ENCODE measurements at regions not wholly inside any gene's neighbourhood (a gene's known extent, or its start where the extent isn't known, plus 50 kb on each side); places are given as distances from the start of the nearest gene placed in this dataset.

DNA sequence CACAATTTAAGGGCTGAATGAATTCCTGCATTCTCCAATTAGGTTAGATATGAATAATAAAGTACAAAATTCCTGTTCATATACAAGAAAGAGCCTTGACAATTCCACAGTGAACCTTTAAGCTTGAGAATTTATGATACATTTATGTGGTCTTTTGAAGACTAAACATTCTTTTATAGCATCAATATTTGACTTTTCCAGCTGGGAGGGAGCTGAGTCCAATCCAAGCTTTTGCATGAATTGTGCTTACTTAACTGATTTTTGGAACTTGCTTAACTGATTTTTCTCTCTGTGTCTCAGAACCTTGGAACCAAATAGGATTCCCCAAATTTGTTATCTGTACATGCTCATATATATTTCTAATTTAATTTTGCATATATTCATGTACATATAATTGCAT, 388.0 kb downstream of the TRIB2 start:
- Histone ChIP-seq H3K4me2 (replicated peaks; ENCODE audit: low read depth, low read length, poor library complexity, severe bottlenecking) (no peak overlapping the region), H3K27ac (ENCODE audit: low read length in 2 of 2) (no peak overlapping the region), H3K9me3 (ENCODE audit: control extremely low read depth in 1 of 3, control insufficient read depth in 2 of 3, insufficient read depth in 1 of 3, low read length in 2 of 3) (peaks cover 0 to under 1% (median 0%) of the 10 kb centered on the region in 3 donors), H3K4me1 (ENCODE audit: control insufficient read depth in 2 of 2, insufficient read depth in 2 of 2, low read length in 2 of 2) (no peaks in the 10 kb centered on the region), H3K9ac (ENCODE audit: low read length) (no peak overlapping the region), H2AFZ (ENCODE audit: insufficient read depth, low read depth, low read length, poor library complexity, severe bottlenecking) (no peak overlapping the region), H3K36me3 (replicated peaks in 1 of 2; ENCODE audit: control extremely low read depth in 1 of 2, control insufficient read depth in 1 of 2, extremely low read depth in 1 of 2, insufficient read depth in 2 of 2, low read length in 1 of 2) (no peaks in the 10 kb centered on the region), H3K27me3 (replicated peaks in 1 of 4; ENCODE audit: control extremely low read depth in 1 of 4, control insufficient read depth in 3 of 4, insufficient read depth in 4 of 4, low read length in 3 of 4) (no peaks in the 10 kb centered on the region), H3K4me3 (ENCODE audit: control extremely low read depth in 1 of 5, extremely low read depth in 1 of 5, insufficient read depth in 1 of 5, low read depth in 2 of 5, low read length in 4 of 5) (no peak overlapping the region), H4K20me1 (ENCODE audit: control insufficient read depth, insufficient read depth, low read length, poor library complexity, severe bottlenecking) (no peaks in the 10 kb centered on the region), H3K79me2 (ENCODE audit: control insufficient read depth, insufficient read depth, low read length) (no peaks in the 10 kb centered on the region)
- intact Hi-C loops (cut with micrococcal nuclease), result no loop called here
- ChIA-PET CTCF (no interaction called here), POLR2A (no interaction called here)
- ATAC-seq (ENCODE audit: low read depth) (no peak), DNase-seq (no peak)
- Mint-ChIP-seq H3K9me3 (ENCODE audit: insufficient read depth) (no peaks in the 10 kb centered on the region), H3K4me1 (no peaks in the 10 kb centered on the region), H3K27ac (no peak overlapping the region), H3K4me3 (no peak overlapping the region), H3K27me3 (peaks cover 6% of the 10 kb centered on the region)
- no peak for TF ChIP-seq EZH2 (IDR thresholded peaks at IDR 0.05; ENCODE audit: borderline replicate concordance, insufficient read depth, low read depth, low read length, poor library complexity, severe bottlenecking)
- no peak for TF ChIP-seq CTCF (IDR thresholded peaks at IDR 0.05)

- Histone ChIP-seq H3K9ac (ENCODE audit: low read length) (no peak overlapping the region), H4K20me1 (ENCODE audit: control insufficient read depth, insufficient read depth, low read length, poor library complexity, severe bottlenecking) (no peaks in the 10 kb centered on the region), H3K79me2 (ENCODE audit: control insufficient read depth, insufficient read depth, low read length) (no peaks in the 10 kb centered on the region), H3K9me3 (ENCODE audit: control extremely low read depth in 1 of 3, control insufficient read depth in 2 of 3, insufficient read depth in 1 of 3, low read length in 2 of 3) (no peaks in the 10 kb centered on the region), H2AFZ (ENCODE audit: insufficient read depth, low read depth, low read length, poor library complexity, severe bottlenecking) (no peak overlapping the region), H3K27me3 (replicated peaks in 1 of 4; ENCODE audit: control extremely low read depth in 1 of 4, control insufficient read depth in 3 of 4, insufficient read depth in 4 of 4, low read length in 3 of 4) (no peaks in the 10 kb centered on the region), H3K36me3 (replicated peaks in 1 of 2; ENCODE audit: control extremely low read depth in 1 of 2, control insufficient read depth in 1 of 2, extremely low read depth in 1 of 2, insufficient read depth in 2 of 2, low read length in 1 of 2) (no peaks in the 10 kb centered on the region), H3K4me2 (replicated peaks; ENCODE audit: low read depth, low read length, poor library complexity, severe bottlenecking) (no peak overlapping the region), H3K4me1 (ENCODE audit: control insufficient read depth in 2 of 2, insufficient read depth in 2 of 2, low read length in 2 of 2) (no peaks in the 10 kb centered on the region), H3K4me3 (ENCODE audit: control extremely low read depth in 1 of 5, extremely low read depth in 1 of 5, insufficient read depth in 1 of 5, low read depth in 2 of 5, low read length in 4 of 5) (no peak overlapping the region), H3K27ac (ENCODE audit: low read length in 2 of 2) (no peak overlapping the region)
- intact Hi-C loops (cut with micrococcal nuclease), result no loop called here
- ChIA-PET POLR2A (no interaction called here), CTCF (no interaction called here)
- Mint-ChIP-seq H3K27ac (no peak overlapping the region), H3K27me3 (peaks cover 11% of the 10 kb centered on the region), H3K9me3 (ENCODE audit: insufficient read depth) (no peaks in the 10 kb centered on the region), H3K4me1 (no peaks in the 10 kb centered on the region), H3K4me3 (no peak overlapping the region)
- DNase-seq, result no peak
- TF ChIP-seq EZH2 (IDR thresholded peaks at IDR 0.05; ENCODE audit: borderline replicate concordance, insufficient read depth, low read depth, low read length, poor library complexity, severe bottlenecking) (no peak), CTCF (IDR thresholded peaks at IDR 0.05) (no peak)
- ATAC-seq (ENCODE audit: low read depth), result no peak
- 95% methylated on average over 2 of the region's 3 CpGs for WGBS (ENCODE audit: insufficient coverage)
Measured at GRCh38 chr2:13106302-13106701, 389.6 kb downstream of the TRIB2 start.

Data from B cell (primary cell).